ENCODE measurements at regions not wholly inside any gene's neighbourhood (a gene's known extent, or its start where the extent isn't known, plus 50 kb on each side); places are given as distances from the start of the nearest gene placed in this dataset.
"Not testable (repeated sequence)": the region's sequence is repeated elsewhere in the genome, so short reads cannot be mapped to it uniquely, and the experiment has no call there.

- DNase-seq = not testable (repeated sequence)
These were observed 126.4 kb downstream of the RBM46 start for GRCh38 chr4:154907345-154908045.

- no peak for DNase-seq
These were observed 127.1 kb downstream of the RBM46 start for GRCh38 chr4:154908168-154908567.

- no peak for DNase-seq
These were observed 130.0 kb downstream of the RBM46 start for GRCh38 chr4:154911097-154911496.

GRCh38 chr4:154911608-154912098 lies 130.6 kb downstream of the RBM46 start:
- no peak for DNase-seq

- DNase-seq = no peak
These were observed 135.0 kb downstream of the RBM46 start for GRCh38 chr4:154916068-154916467.

GRCh38 chr4:154927126-154927680 lies 146.1 kb downstream of the RBM46 start:
- no peak for DNase-seq

GRCh38 chr4:154928640-154929257 lies 147.7 kb downstream of the RBM46 start:
- DNase-seq = no peak

GRCh38 chr4:154936873-154937272 lies 155.8 kb downstream of the RBM46 start:
- no peak for DNase-seq

- DNase-seq = no peak
These were observed 158.8 kb downstream of the RBM46 start for GRCh38 chr4:154939851-154940250.

- no peak for DNase-seq
These were observed 161.1 kb downstream of the RBM46 start for GRCh38 chr4:154942176-154942575.

GRCh38 chr4:154944996-154945395 lies 163.9 kb downstream of the RBM46 start:
- no peak for DNase-seq

- no peak for DNase-seq
These were observed 165.0 kb downstream of the RBM46 start for GRCh38 chr4:154946113-154946512.

GRCh38 chr4:154953691-154954090 lies 172.6 kb downstream of the RBM46 start:
- no peak for DNase-seq

- DNase-seq = no peak
These were observed 173.0 kb downstream of the RBM46 start for GRCh38 chr4:154954117-154954516.

- no peak for DNase-seq
These were observed 177.0 kb downstream of the RBM46 start for GRCh38 chr4:154958121-154958520.

GRCh38 chr4:154958621-154959358 lies 177.7 kb downstream of the RBM46 start:
- DNase-seq = no peak

GRCh38 chr4:154959756-154960155 lies 178.7 kb downstream of the RBM46 start:
- DNase-seq = no peak

- DNase-seq = no peak
These were observed 179.4 kb downstream of the RBM46 start for GRCh38 chr4:154960476-154960875.

- no peak for DNase-seq
These were observed 180.2 kb downstream of the RBM46 start for GRCh38 chr4:154961263-154961662.

GRCh38 chr4:154973244-154974035 lies 192.4 kb downstream of the RBM46 start:
- DNase-seq = no peak

- no peak for DNase-seq
These were observed 196.2 kb downstream of the RBM46 start for GRCh38 chr4:154977228-154977627.

- DNase-seq = peak in 1 of 6 experiments; percentile 1
These were observed 201.3 kb downstream of the RBM46 start for GRCh38 chr4:154982187-154983047.
